BE2C (cell line): ENCODE measurements at regions not wholly inside any gene's neighbourhood (a gene's known extent, or its start where the extent isn't known, plus 50 kb on each side); places are given as distances from the start of the nearest gene placed in this dataset.

ENCODE experiments used
- DNase-seq: peaks from one replicate; pipeline ENCODE4 v3.0.0-alpha.2; 2020
- H3K27me3 ChIP-seq: fragments of 250-450 bp; sonication (Bioruptor Pico); 2 replicates; pipeline ENCODE4 v1.5.1; 2020; ENCODE audit warnings: mild to moderate bottlenecking
- H3K36me3 ChIP-seq: fragments of 250-450 bp; sonication (Bioruptor Pico); 2 replicates; pipeline ENCODE4 v1.5.1; 2020; ENCODE audit warnings: mild to moderate bottlenecking
- H3K4me1 ChIP-seq: fragments of 250-450 bp; sonication (Bioruptor Pico); 2 replicates; pipeline ENCODE4 v1.5.1; 2020
- H3K4me3 ChIP-seq: 2 replicates; pipeline ENCODE4 v1.5.1; 2011; ENCODE audit warnings: low read depth, low read length
- H3K9me3 ChIP-seq: fragments of 250-450 bp; sonication (Bioruptor Pico); 2 replicates; pipeline ENCODE4 v1.5.1; 2020
- TF ChIP-seq, protein P1 (sequence below): IDR thresholded peaks from 2 replicates; pipeline ENCODE4 v1.5.1; 2012; ENCODE audit warnings: mild to moderate bottlenecking, low read depth, low read length

DNA sequence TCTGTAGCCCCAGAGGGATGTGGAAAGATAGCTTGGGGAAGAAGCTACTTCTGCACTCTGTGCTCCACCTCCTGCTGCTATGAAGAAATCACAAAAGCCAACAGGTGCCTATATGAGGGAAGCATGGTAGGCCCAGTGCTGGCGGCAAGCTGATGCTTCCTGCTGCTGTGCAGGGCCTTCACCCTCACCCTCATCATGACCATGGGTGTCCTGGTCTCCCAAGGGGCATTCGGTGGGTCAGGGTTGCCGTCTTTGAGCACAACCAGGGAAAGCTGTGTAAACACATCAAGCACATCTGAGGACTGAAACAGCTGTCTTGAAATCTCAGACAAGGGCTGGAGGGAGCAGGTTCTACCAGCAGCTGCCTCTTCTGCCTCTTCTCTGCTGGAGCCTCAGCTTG is 184.0 kb downstream of the FNDC1 start:
- H3K36me3 ChIP-seq, result no peaks in the 10 kb centered on the region
- DNase-seq, result no peak
- TF ChIP-seq, protein P1, sequence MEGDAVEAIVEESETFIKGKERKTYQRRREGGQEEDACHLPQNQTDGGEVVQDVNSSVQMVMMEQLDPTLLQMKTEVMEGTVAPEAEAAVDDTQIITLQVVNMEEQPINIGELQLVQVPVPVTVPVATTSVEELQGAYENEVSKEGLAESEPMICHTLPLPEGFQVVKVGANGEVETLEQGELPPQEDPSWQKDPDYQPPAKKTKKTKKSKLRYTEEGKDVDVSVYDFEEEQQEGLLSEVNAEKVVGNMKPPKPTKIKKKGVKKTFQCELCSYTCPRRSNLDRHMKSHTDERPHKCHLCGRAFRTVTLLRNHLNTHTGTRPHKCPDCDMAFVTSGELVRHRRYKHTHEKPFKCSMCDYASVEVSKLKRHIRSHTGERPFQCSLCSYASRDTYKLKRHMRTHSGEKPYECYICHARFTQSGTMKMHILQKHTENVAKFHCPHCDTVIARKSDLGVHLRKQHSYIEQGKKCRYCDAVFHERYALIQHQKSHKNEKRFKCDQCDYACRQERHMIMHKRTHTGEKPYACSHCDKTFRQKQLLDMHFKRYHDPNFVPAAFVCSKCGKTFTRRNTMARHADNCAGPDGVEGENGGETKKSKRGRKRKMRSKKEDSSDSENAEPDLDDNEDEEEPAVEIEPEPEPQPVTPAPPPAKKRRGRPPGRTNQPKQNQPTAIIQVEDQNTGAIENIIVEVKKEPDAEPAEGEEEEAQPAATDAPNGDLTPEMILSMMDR, result no peak
- no peaks in the 10 kb centered on the region for H3K27me3 ChIP-seq
- no peaks in the 10 kb centered on the region for H3K9me3 ChIP-seq
- no peaks in the 10 kb centered on the region for H3K4me1 ChIP-seq
- no peak overlapping the region for H3K4me3 ChIP-seq

GRCh38 chr6:159351707-159352106 is 182.5 kb downstream of the FNDC1 start:
- H3K27me3 ChIP-seq, result no peaks in the 10 kb centered on the region
- H3K9me3 ChIP-seq, result no peaks in the 10 kb centered on the region
- H3K4me1 ChIP-seq, result no peaks in the 10 kb centered on the region
- TF ChIP-seq, protein P1, result no peak
- no peak overlapping the region for H3K4me3 ChIP-seq
- no peak for DNase-seq
- no peaks in the 10 kb centered on the region for H3K36me3 ChIP-seq

GRCh38 chr6:159349915-159350314 is 180.7 kb downstream of the FNDC1 start:
- Histone ChIP-seq H3K9me3 (no peaks in the 10 kb centered on the region), H3K27me3 (no peaks in the 10 kb centered on the region), H3K36me3 (no peaks in the 10 kb centered on the region), H3K4me3 (no peak overlapping the region), H3K4me1 (no peaks in the 10 kb centered on the region)
- TF ChIP-seq, protein P1, result no peak
- no peak for DNase-seq

DNA sequence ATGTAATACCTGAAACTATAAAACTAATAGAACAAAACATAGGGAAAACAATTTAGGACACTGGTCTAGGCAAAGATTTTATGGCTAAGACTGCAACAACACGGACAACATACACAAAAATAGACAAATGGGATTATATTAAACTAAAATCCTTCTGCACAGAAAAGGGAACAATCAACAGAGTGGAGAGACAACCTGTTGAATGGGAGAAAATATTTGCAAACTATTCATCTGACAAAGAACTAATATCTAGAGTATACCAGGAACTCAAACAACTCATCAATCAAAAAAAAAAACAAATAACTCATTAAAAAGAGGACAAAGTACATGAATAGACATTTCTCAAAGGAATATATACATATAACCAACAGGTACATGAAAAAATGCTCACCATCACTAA is 174.5 kb downstream of the FNDC1 start:
- DNase-seq, result no peak
- no peaks in the 10 kb centered on the region for H3K36me3 ChIP-seq
- H3K4me1 ChIP-seq, result no peaks in the 10 kb centered on the region
- TF ChIP-seq, protein P1, result no peak
- H3K4me3 ChIP-seq, result no peak overlapping the region
- H3K9me3 ChIP-seq, result no peaks in the 10 kb centered on the region
- H3K27me3 ChIP-seq, result no peaks in the 10 kb centered on the region

GRCh38 chr6:159342146-159342545 is 172.9 kb downstream of the FNDC1 start:
- H3K36me3 ChIP-seq, result no peaks in the 10 kb centered on the region
- DNase-seq, result no peak
- TF ChIP-seq, protein P1, result no peak
- no peak overlapping the region for H3K4me3 ChIP-seq
- H3K4me1 ChIP-seq, result no peaks in the 10 kb centered on the region
- H3K9me3 ChIP-seq, result no peaks in the 10 kb centered on the region
- H3K27me3 ChIP-seq, result no peaks in the 10 kb centered on the region

GRCh38 chr6:159334068-159334467 is 164.9 kb downstream of the FNDC1 start:
- Histone ChIP-seq H3K4me1 (no peaks in the 10 kb centered on the region), H3K27me3 (no peaks in the 10 kb centered on the region), H3K9me3 (no peaks in the 10 kb centered on the region), H3K36me3 (no peaks in the 10 kb centered on the region), H3K4me3 (no peak overlapping the region)
- TF ChIP-seq, protein P1, result no peak
- DNase-seq, result no peak
